ENCODE measurements at regions not wholly inside any gene's neighbourhood (a gene's known extent, or its start where the extent isn't known, plus 50 kb on each side); places are given as distances from the start of the nearest gene placed in this dataset.

DNA sequence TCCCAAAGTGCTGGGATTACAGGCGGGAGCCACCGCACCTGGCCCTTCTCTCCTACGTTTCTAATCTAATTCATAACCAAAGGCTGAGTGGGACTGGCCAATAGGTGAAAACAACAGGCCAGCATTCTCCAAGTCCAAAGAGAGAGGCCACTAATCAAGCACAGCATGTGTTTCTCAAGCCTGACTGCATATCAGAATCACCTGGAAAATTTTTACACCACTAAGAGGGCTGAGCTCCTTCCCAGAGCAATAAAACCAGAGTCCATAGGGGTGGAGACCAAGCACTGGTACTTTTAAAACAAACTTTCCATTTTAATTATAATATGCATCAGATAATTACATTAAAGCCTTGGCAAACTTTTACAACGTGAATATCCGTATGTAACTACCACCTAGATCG lies 254.4 kb downstream of the OPA1 start:
- POLR2A ChIA-PET = no interaction called here

DNA sequence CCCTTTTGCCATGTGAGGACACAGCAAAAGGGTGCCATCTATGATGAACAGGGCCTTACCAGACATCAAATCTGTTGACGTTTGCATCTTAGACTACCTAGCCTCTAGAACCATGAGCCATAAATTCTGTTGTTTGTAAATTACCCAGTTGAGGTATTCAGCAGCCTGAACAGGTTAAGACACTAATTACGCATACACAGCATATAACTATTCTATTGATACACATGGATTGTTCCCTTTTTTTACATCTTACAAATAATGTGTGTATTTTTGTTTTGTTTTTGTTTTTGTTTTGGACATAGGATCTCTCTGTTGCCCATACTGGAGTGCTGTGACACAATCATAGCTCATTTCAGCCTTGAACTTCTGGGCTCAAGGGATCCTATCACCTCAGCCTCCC lies 255.5 kb downstream of the OPA1 start:
- ChIA-PET CTCF (no interaction called here), POLR2A (no interaction called here)
- peaks cover 6% of the 10 kb centered on the region; the same call in 1 of the 2 replicates for H3K4me1 ChIP-seq (ENCODE audit: control insufficient read depth, insufficient read depth, low read length)
- no peaks in the 10 kb centered on the region for H3K9me3 ChIP-seq (ENCODE audit: control insufficient read depth, insufficient read depth, low read depth, low read length)
- H3K27ac ChIP-seq (ENCODE audit: extremely low read depth, low read depth, low read length) = no peak overlapping the region
- no peaks in the 10 kb centered on the region for H3K36me3 ChIP-seq (ENCODE audit: control insufficient read depth in 2 of 2, insufficient read depth in 1 of 2, low read length in 2 of 2)
- H3K4me3 ChIP-seq (ENCODE audit: low read depth, low read length) = no peak overlapping the region
- TF ChIP-seq ZNF571 (tag by site-specific recombination; IDR thresholded peaks at IDR 0.05) (no peak), KLF1 (tag by site-specific recombination; IDR thresholded peaks at IDR 0.05) (no peak), ZBTB20 (tag by site-specific recombination; IDR thresholded peaks at IDR 0.05) (no peak), ZNF114 (tag by site-specific recombination; IDR thresholded peaks at IDR 0.05) (no peak), ZNF391 (tag by site-specific recombination; IDR thresholded peaks at IDR 0.05; ENCODE audit: borderline replicate concordance, low read depth) (no peak), KLF7 (tag by site-specific recombination; IDR thresholded peaks at IDR 0.05; ENCODE audit: borderline replicate concordance) (no peak), RBAK (tag by site-specific recombination; IDR thresholded peaks at IDR 0.05) (no peak), ZNF530 (tag by site-specific recombination; IDR thresholded peaks at IDR 0.05; ENCODE audit: low read depth) (no peak), ZBTB17 (tag by site-specific recombination; IDR thresholded peaks at IDR 0.05) (no peak)
- TF ChIP-seq, protein P1, sequence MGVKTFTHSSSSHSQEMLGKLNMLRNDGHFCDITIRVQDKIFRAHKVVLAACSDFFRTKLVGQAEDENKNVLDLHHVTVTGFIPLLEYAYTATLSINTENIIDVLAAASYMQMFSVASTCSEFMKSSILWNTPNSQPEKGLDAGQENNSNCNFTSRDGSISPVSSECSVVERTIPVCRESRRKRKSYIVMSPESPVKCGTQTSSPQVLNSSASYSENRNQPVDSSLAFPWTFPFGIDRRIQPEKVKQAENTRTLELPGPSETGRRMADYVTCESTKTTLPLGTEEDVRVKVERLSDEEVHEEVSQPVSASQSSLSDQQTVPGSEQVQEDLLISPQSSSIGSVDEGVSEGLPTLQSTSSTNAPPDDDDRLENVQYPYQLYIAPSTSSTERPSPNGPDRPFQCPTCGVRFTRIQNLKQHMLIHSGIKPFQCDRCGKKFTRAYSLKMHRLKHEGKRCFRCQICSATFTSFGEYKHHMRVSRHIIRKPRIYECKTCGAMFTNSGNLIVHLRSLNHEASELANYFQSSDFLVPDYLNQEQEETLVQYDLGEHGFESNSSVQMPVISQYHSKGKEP (tag by site-specific recombination; IDR thresholded peaks at IDR 0.05) = no peak

More for the DNA sequence above, 254.4 kb downstream of the OPA1 start:
- CTCF ChIA-PET = no interaction called here
- H3K4me3 ChIP-seq (ENCODE audit: low read depth, low read length) = no peak overlapping the region
- H3K36me3 ChIP-seq (ENCODE audit: control insufficient read depth in 2 of 2, insufficient read depth in 1 of 2, low read length in 2 of 2) = no peaks in the 10 kb centered on the region
- TF ChIP-seq ZBTB8A (tag by site-specific recombination; IDR thresholded peaks at IDR 0.05) (no peak), HOXD13 (CRISPR knock-in tag; IDR thresholded peaks at IDR 0.05; ENCODE audit: borderline replicate concordance) (no peak), ZNF223 (tag by site-specific recombination; IDR thresholded peaks at IDR 0.05) (no peak), ZBTB48 (tag by site-specific recombination; IDR thresholded peaks at IDR 0.05) (no peak), MEIS1 (CRISPR knock-in tag; IDR thresholded peaks at IDR 0.05; ENCODE audit: borderline replicate concordance) (no peak), ZNF677 (tag by site-specific recombination; IDR thresholded peaks at IDR 0.05) (no peak), ZNF660 (tag by site-specific recombination; IDR thresholded peaks at IDR 0.05) (no peak), SCRT2 (tag by site-specific recombination; IDR thresholded peaks at IDR 0.05) (no peak), ZNF114 (tag by site-specific recombination; IDR thresholded peaks at IDR 0.05) (no peak), ZBTB17 (tag by site-specific recombination; IDR thresholded peaks at IDR 0.05) (no peak), KLF10 (tag by site-specific recombination; IDR thresholded peaks at IDR 0.05) (no peak), ZEB2 (tag by site-specific recombination; IDR thresholded peaks at IDR 0.05) (no peak), FEZF1 (tag by site-specific recombination; IDR thresholded peaks at IDR 0.05) (no peak), RBAK (tag by site-specific recombination; IDR thresholded peaks at IDR 0.05) (no peak), KLF16 (tag by site-specific recombination; IDR thresholded peaks at IDR 0.05) (no peak), ZBTB20 (tag by site-specific recombination; IDR thresholded peaks at IDR 0.05) (no peak)
- TF ChIP-seq, protein P2, sequence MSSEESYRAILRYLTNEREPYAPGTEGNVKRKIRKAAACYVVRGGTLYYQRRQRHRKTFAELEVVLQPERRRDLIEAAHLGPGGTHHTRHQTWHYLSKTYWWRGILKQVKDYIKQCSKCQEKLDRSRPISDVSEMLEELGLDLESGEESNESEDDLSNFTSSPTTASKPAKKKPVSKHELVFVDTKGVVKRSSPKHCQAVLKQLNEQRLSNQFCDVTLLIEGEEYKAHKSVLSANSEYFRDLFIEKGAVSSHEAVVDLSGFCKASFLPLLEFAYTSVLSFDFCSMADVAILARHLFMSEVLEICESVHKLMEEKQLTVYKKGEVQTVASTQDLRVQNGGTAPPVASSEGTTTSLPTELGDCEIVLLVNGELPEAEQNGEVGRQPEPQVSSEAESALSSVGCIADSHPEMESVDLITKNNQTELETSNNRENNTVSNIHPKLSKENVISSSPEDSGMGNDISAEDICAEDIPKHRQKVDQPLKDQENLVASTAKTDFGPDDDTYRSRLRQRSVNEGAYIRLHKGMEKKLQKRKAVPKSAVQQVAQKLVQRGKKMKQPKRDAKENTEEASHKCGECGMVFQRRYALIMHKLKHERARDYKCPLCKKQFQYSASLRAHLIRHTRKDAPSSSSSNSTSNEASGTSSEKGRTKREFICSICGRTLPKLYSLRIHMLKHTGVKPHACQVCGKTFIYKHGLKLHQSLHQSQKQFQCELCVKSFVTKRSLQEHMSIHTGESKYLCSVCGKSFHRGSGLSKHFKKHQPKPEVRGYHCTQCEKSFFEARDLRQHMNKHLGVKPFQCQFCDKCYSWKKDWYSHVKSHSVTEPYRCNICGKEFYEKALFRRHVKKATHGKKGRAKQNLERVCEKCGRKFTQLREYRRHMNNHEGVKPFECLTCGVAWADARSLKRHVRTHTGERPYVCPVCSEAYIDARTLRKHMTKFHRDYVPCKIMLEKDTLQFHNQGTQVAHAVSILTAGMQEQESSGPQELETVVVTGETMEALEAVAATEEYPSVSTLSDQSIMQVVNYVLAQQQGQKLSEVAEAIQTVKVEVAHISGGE (tag by site-specific recombination; conservative IDR thresholded peaks at IDR 0.05; ENCODE audit: low read depth) = no peak
- TF ChIP-seq, protein P3, sequence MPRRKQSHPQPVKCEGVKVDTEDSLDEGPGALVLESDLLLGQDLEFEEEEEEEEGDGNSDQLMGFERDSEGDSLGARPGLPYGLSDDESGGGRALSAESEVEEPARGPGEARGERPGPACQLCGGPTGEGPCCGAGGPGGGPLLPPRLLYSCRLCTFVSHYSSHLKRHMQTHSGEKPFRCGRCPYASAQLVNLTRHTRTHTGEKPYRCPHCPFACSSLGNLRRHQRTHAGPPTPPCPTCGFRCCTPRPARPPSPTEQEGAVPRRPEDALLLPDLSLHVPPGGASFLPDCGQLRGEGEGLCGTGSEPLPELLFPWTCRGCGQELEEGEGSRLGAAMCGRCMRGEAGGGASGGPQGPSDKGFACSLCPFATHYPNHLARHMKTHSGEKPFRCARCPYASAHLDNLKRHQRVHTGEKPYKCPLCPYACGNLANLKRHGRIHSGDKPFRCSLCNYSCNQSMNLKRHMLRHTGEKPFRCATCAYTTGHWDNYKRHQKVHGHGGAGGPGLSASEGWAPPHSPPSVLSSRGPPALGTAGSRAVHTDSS (tag by site-specific recombination; IDR thresholded peaks at IDR 0.05) = no peak
- TF ChIP-seq, protein P4, sequence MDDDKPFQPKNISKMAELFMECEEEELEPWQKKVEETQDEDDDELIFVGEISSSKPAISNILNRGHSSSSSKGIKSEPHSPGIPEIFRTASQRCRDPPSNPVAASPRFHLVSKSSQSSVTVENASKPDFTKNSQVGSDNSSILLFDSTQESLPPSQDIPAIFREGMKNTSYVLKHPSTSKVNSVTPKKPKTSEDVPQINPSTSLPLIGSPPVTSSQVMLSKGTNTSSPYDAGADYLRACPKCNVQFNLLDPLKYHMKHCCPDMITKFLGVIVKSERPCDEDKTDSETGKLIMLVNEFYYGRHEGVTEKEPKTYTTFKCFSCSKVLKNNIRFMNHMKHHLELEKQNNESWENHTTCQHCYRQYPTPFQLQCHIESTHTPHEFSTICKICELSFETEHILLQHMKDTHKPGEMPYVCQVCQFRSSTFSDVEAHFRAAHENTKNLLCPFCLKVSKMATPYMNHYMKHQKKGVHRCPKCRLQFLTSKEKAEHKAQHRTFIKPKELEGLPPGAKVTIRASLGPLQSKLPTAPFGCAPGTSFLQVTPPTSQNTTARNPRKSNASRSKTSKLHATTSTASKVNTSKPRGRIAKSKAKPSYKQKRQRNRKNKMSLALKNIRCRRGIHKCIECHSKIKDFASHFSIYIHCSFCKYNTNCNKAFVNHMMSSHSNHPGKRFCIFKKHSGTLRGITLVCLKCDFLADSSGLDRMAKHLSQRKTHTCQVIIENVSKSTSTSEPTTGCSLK (tag by site-specific recombination; IDR thresholded peaks at IDR 0.05) = no peak
- TF ChIP-seq, protein P5, sequence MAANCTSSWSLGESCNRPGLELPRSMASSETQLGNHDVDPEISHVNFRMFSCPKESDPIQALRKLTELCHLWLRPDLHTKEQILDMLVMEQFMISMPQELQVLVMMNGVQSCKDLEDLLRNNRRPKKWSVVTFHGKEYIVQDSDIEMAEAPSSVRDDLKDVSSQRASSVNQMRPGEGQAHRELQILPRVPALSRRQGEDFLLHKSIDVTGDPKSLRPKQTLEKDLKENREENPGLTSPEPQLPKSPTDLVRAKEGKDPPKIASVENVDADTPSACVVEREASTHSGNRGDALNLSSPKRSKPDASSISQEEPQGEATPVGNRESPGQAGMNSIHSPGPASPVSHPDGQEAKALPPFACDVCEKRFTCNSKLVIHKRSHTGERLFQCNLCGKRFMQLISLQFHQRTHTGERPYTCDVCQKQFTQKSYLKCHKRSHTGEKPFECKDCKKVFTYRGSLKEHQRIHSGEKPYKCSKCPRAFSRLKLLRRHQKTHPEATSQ (tag by site-specific recombination; IDR thresholded peaks at IDR 0.05) = no peak
- H3K4me1 ChIP-seq (ENCODE audit: control insufficient read depth, insufficient read depth, low read length) = peaks cover 6% of the 10 kb centered on the region; the same call in 1 of the 2 replicates
- no peaks in the 10 kb centered on the region for H3K9me3 ChIP-seq (ENCODE audit: control insufficient read depth, insufficient read depth, low read depth, low read length)
- H3K27ac ChIP-seq (ENCODE audit: extremely low read depth, low read depth, low read length) = no peak overlapping the region

All from HEK293 (cell line).